Stimulated activated naive CD8-positive, alpha-beta T cell treated with anti-CD3 and anti-CD28 coated beads, Interleukin-15, Interleukin-2, amounts not matched to agents 100 ng/mL and 50 ng/mL, for 24 hours (primary cell): ENCODE measurements at regions not wholly inside any gene's neighbourhood (a gene's known extent, or its start where the extent isn't known, plus 50 kb on each side); places are given as distances from the start of the nearest gene placed in this dataset.

Experiments used
- H3K27ac Mint-ChIP-seq: one replicate; pipeline ENCODE4 v1.8.0; 2021; ENCODE audit warnings: mild to moderate bottlenecking, mixed read lengths
- H3K27me3 Mint-ChIP-seq: one replicate; pipeline ENCODE4 v1.8.0; 2021; ENCODE audit warnings: mixed read lengths
- H3K36me3 Mint-ChIP-seq: one replicate; pipeline ENCODE4 v1.8.0; 2021; ENCODE audit warnings: low read depth, mixed read lengths
- H3K4me1 Mint-ChIP-seq: one replicate; pipeline ENCODE4 v1.8.0; 2021; ENCODE audit warnings: low read depth, mixed read lengths
- H3K4me3 Mint-ChIP-seq: one replicate; pipeline ENCODE4 v1.8.0; 2021; ENCODE audit warnings: mild to moderate bottlenecking, mixed read lengths
- H3K9me3 Mint-ChIP-seq: one replicate; pipeline ENCODE4 v1.8.0; 2021; ENCODE audit warnings: mixed read lengths

- Mint-ChIP-seq H3K9me3 (no peaks in the 10 kb centered on the region), H3K27ac (no peak overlapping the region), H3K36me3 (no peaks in the 10 kb centered on the region), H3K4me3 (no peak overlapping the region), H3K27me3 (peaks cover 19% of the 10 kb centered on the region), H3K4me1 (peaks cover 16% of the 10 kb centered on the region)
Measured at GRCh38 chr2:191738003-191738402, 60.1 kb downstream of the NABP1 start.

GRCh38 chr2:191738667-191739066 is 60.7 kb downstream of the NABP1 start:
- Mint-ChIP-seq H3K27ac (no peak overlapping the region), H3K4me3 (no peak overlapping the region), H3K4me1 (peaks cover 16% of the 10 kb centered on the region), H3K9me3 (no peaks in the 10 kb centered on the region), H3K27me3 (peaks cover 19% of the 10 kb centered on the region), H3K36me3 (no peaks in the 10 kb centered on the region)

- no peaks in the 10 kb centered on the region for H3K9me3 Mint-ChIP-seq
- H3K36me3 Mint-ChIP-seq = no peaks in the 10 kb centered on the region
- H3K27me3 Mint-ChIP-seq = peaks cover 15% of the 10 kb centered on the region
- H3K4me1 Mint-ChIP-seq = peaks cover 16% of the 10 kb centered on the region
- no peak overlapping the region for H3K27ac Mint-ChIP-seq
- H3K4me3 Mint-ChIP-seq = no peak overlapping the region
Measured at GRCh38 chr2:191739194-191739593, 61.3 kb downstream of the NABP1 start.

- Mint-ChIP-seq H3K9me3 (no peaks in the 10 kb centered on the region), H3K36me3 (no peaks in the 10 kb centered on the region), H3K4me1 (peaks cover 16% of the 10 kb centered on the region), H3K27ac (peak overlapping the region; percentile 49), H3K4me3 (peak overlapping the region; percentile 35), H3K27me3 (peaks cover 12% of the 10 kb centered on the region)
Measured at GRCh38 chr2:191740016-191740419, 62.1 kb downstream of the NABP1 start.

- no peaks in the 10 kb centered on the region for H3K36me3 Mint-ChIP-seq
- H3K9me3 Mint-ChIP-seq = no peaks in the 10 kb centered on the region
- H3K27me3 Mint-ChIP-seq = peaks cover 16% of the 10 kb centered on the region
- H3K27ac Mint-ChIP-seq = no peak overlapping the region
- H3K4me1 Mint-ChIP-seq = peaks cover 16% of the 10 kb centered on the region
- H3K4me3 Mint-ChIP-seq = no peak overlapping the region
Measured at GRCh38 chr2:191740759-191741158, 62.8 kb downstream of the NABP1 start.

- peaks cover 26% of the 10 kb centered on the region for H3K27me3 Mint-ChIP-seq
- H3K4me1 Mint-ChIP-seq = peaks cover 16% of the 10 kb centered on the region
- H3K36me3 Mint-ChIP-seq = no peaks in the 10 kb centered on the region
- no peak overlapping the region for H3K27ac Mint-ChIP-seq
- no peaks in the 10 kb centered on the region for H3K9me3 Mint-ChIP-seq
- no peak overlapping the region for H3K4me3 Mint-ChIP-seq
Measured at GRCh38 chr2:191746346-191747169, 68.6 kb downstream of the NABP1 start.

GRCh38 chr2:191747170-191747530 is 69.2 kb downstream of the NABP1 start:
- Mint-ChIP-seq H3K9me3 (no peaks in the 10 kb centered on the region), H3K36me3 (no peaks in the 10 kb centered on the region), H3K4me3 (no peak overlapping the region), H3K27ac (no peak overlapping the region), H3K4me1 (peaks cover 16% of the 10 kb centered on the region), H3K27me3 (peaks cover 26% of the 10 kb centered on the region)

GRCh38 chr2:191748059-191748461 is 70.1 kb downstream of the NABP1 start:
- H3K27me3 Mint-ChIP-seq = peaks cover 26% of the 10 kb centered on the region
- peaks cover 16% of the 10 kb centered on the region for H3K4me1 Mint-ChIP-seq
- no peak overlapping the region for H3K4me3 Mint-ChIP-seq
- H3K9me3 Mint-ChIP-seq = no peaks in the 10 kb centered on the region
- H3K36me3 Mint-ChIP-seq = no peaks in the 10 kb centered on the region
- H3K27ac Mint-ChIP-seq = no peak overlapping the region

GRCh38 chr2:191748528-191749180 is 70.7 kb downstream of the NABP1 start:
- H3K36me3 Mint-ChIP-seq = no peaks in the 10 kb centered on the region
- H3K27ac Mint-ChIP-seq = no peak overlapping the region

GRCh38 chr2:191749181-191749540 is 71.2 kb downstream of the NABP1 start:
- Mint-ChIP-seq H3K36me3 (no peaks in the 10 kb centered on the region), H3K27ac (no peak overlapping the region), H3K9me3 (no peaks in the 10 kb centered on the region), H3K4me1 (peaks cover 16% of the 10 kb centered on the region), H3K4me3 (no peak overlapping the region), H3K27me3 (peaks cover 26% of the 10 kb centered on the region)

More at GRCh38 chr2:191748528-191749180, 70.7 kb downstream of the NABP1 start:
- no peaks in the 10 kb centered on the region for H3K9me3 Mint-ChIP-seq
- peaks cover 26% of the 10 kb centered on the region for H3K27me3 Mint-ChIP-seq
- no peak overlapping the region for H3K4me3 Mint-ChIP-seq
- peaks cover 16% of the 10 kb centered on the region for H3K4me1 Mint-ChIP-seq

GRCh38 chr2:191754103-191754502 is 76.2 kb downstream of the NABP1 start:
- Mint-ChIP-seq H3K27ac (no peak overlapping the region), H3K27me3 (peaks cover 14% of the 10 kb centered on the region), H3K36me3 (no peaks in the 10 kb centered on the region), H3K4me1 (peaks cover 4% of the 10 kb centered on the region), H3K4me3 (no peak overlapping the region), H3K9me3 (no peaks in the 10 kb centered on the region)

- no peak overlapping the region for H3K4me3 Mint-ChIP-seq
- peaks cover 11% of the 10 kb centered on the region for H3K27me3 Mint-ChIP-seq
- H3K9me3 Mint-ChIP-seq = no peaks in the 10 kb centered on the region
- no peaks in the 10 kb centered on the region for H3K36me3 Mint-ChIP-seq
- H3K4me1 Mint-ChIP-seq = no peaks in the 10 kb centered on the region
- H3K27ac Mint-ChIP-seq = no peak overlapping the region
Measured at GRCh38 chr2:191756761-191757160, 78.8 kb downstream of the NABP1 start.

- H3K9me3 Mint-ChIP-seq = no peaks in the 10 kb centered on the region
- no peak overlapping the region for H3K4me3 Mint-ChIP-seq
Measured at GRCh38 chr2:191757208-191757607, 79.3 kb downstream of the NABP1 start.

GRCh38 chr2:191758518-191759507 is 80.9 kb downstream of the NABP1 start:
- H3K36me3 Mint-ChIP-seq = no peaks in the 10 kb centered on the region
- H3K27me3 Mint-ChIP-seq = peaks cover 11% of the 10 kb centered on the region
- H3K4me1 Mint-ChIP-seq = no peaks in the 10 kb centered on the region
- H3K9me3 Mint-ChIP-seq = no peaks in the 10 kb centered on the region
- H3K4me3 Mint-ChIP-seq = no peak overlapping the region
- H3K27ac Mint-ChIP-seq = no peak overlapping the region

More at GRCh38 chr2:191757208-191757607, 79.3 kb downstream of the NABP1 start:
- H3K36me3 Mint-ChIP-seq = no peaks in the 10 kb centered on the region
- no peak overlapping the region for H3K27ac Mint-ChIP-seq
- H3K27me3 Mint-ChIP-seq = peaks cover 11% of the 10 kb centered on the region
- H3K4me1 Mint-ChIP-seq = no peaks in the 10 kb centered on the region

GRCh38 chr2:191759680-191760079 is 81.7 kb downstream of the NABP1 start:
- Mint-ChIP-seq H3K27me3 (peaks cover 11% of the 10 kb centered on the region), H3K36me3 (no peaks in the 10 kb centered on the region), H3K4me3 (no peak overlapping the region), H3K9me3 (no peaks in the 10 kb centered on the region), H3K27ac (no peak overlapping the region), H3K4me1 (no peaks in the 10 kb centered on the region)
